ENCODE measurements at regions not wholly inside any gene's neighbourhood (a gene's known extent, or its start where the extent isn't known, plus 50 kb on each side); places are given as distances from the start of the nearest gene placed in this dataset.

GRCh38 chr7:27364344-27364758, 121.7 kb downstream of the EVX1 start:
- no peaks in the 10 kb centered on the region for H3K36me3 Mint-ChIP-seq (ENCODE audit: low read depth)
- H3K27ac Mint-ChIP-seq, result peak overlapping the region; percentile 75
- peaks cover 6% of the 10 kb centered on the region for H3K4me1 Mint-ChIP-seq
- no peak for DNase-seq
- no peaks in the 10 kb centered on the region for H3K9me3 Mint-ChIP-seq
- TF ChIP-seq CTCF (IDR thresholded peaks at IDR 0.05), result no peak
- peaks cover 3% of the 10 kb centered on the region for H3K27me3 Mint-ChIP-seq (ENCODE audit: low read depth, poor library complexity)
- H3K4me3 Mint-ChIP-seq, result no peak overlapping the region

- no peak for DNase-seq
- Mint-ChIP-seq H3K27me3 (ENCODE audit: low read depth, poor library complexity) (peaks cover 4% of the 10 kb centered on the region), H3K4me3 (no peak overlapping the region), H3K27ac (no peak overlapping the region), H3K9me3 (peaks cover 5% of the 10 kb centered on the region), H3K4me1 (peaks cover 12% of the 10 kb centered on the region), H3K36me3 (ENCODE audit: low read depth) (no peaks in the 10 kb centered on the region)
- TF ChIP-seq CTCF (IDR thresholded peaks at IDR 0.05), result no peak
Observed at GRCh38 chr7:27367179-27367932, 124.8 kb downstream of the EVX1 start.

GRCh38 chr7:27367933-27368549, 125.4 kb downstream of the EVX1 start:
- H3K27me3 Mint-ChIP-seq (ENCODE audit: low read depth, poor library complexity), result peaks cover 4% of the 10 kb centered on the region
- no peak overlapping the region for H3K27ac Mint-ChIP-seq
- no peaks in the 10 kb centered on the region for H3K36me3 Mint-ChIP-seq (ENCODE audit: low read depth)
- TF ChIP-seq CTCF (IDR thresholded peaks at IDR 0.05), result no peak
- DNase-seq, result no peak
- H3K9me3 Mint-ChIP-seq, result peaks cover 5% of the 10 kb centered on the region
- no peak overlapping the region for H3K4me3 Mint-ChIP-seq
- H3K4me1 Mint-ChIP-seq, result peaks cover 18% of the 10 kb centered on the region

GRCh38 chr7:27374958-27375841, 132.6 kb downstream of the EVX1 start:
- Mint-ChIP-seq H3K27me3 (ENCODE audit: low read depth, poor library complexity) (peaks cover 9% of the 10 kb centered on the region), H3K27ac (peak overlapping the region; percentile 74), H3K36me3 (ENCODE audit: low read depth) (no peaks in the 10 kb centered on the region), H3K4me3 (no peak overlapping the region), H3K9me3 (no peaks in the 10 kb centered on the region), H3K4me1 (peaks cover 42% of the 10 kb centered on the region)
- TF ChIP-seq CTCF (IDR thresholded peaks at IDR 0.05), result no peak
- DNase-seq, result no peak

- peaks cover 12% of the 10 kb centered on the region for H3K27me3 Mint-ChIP-seq (ENCODE audit: low read depth, poor library complexity)
- no peak overlapping the region for H3K27ac Mint-ChIP-seq
- no peaks in the 10 kb centered on the region for H3K9me3 Mint-ChIP-seq
- H3K4me3 Mint-ChIP-seq, result no peak overlapping the region
- DNase-seq, result no peak
- no peak for TF ChIP-seq CTCF (IDR thresholded peaks at IDR 0.05)
- no peaks in the 10 kb centered on the region for H3K36me3 Mint-ChIP-seq (ENCODE audit: low read depth)
- peaks cover 42% of the 10 kb centered on the region for H3K4me1 Mint-ChIP-seq
Observed at GRCh38 chr7:27375958-27376357, 133.4 kb downstream of the EVX1 start.
